ENCODE measurements at regions not wholly inside any gene's neighbourhood (a gene's known extent, or its start where the extent isn't known, plus 50 kb on each side); places are given as distances from the start of the nearest gene placed in this dataset.

- TF ChIP-seq CTCF (IDR thresholded peaks at IDR 0.05) = no peak
- TF ChIP-seq POLR2A (IDR thresholded peaks at IDR 0.05) = no peak
Measured at GRCh38 chr2:14752295-14752694, 119.8 kb downstream of the LRATD1 start.
